Loucy (cell line): ENCODE measurements at regions not wholly inside any gene's neighbourhood (a gene's known extent, or its start where the extent isn't known, plus 50 kb on each side); places are given as distances from the start of the nearest gene placed in this dataset.

Experiments used
- H2AFZ ChIP-seq: fragments of 200-600 bp; sonication (generic); 2 replicates; pipeline ENCODE4 v1.6.0; 2016; ENCODE audit warnings: antibody characterized with exemption, mild to moderate bottlenecking, low read length, moderate library complexity
- H3F3A ChIP-seq: fragments of 200-600 bp; 2 replicates; pipeline ENCODE4 v1.6.0; 2016; ENCODE audit warnings: antibody characterized with exemption, low read depth, mild to moderate bottlenecking
- H3K27me3 ChIP-seq: fragments of 200-600 bp; sonication (generic); 2 replicates; pipeline ENCODE4 v1.6.1; 2014; ENCODE audit warnings: low read length, mild to moderate bottlenecking; ENCODE audit not compliant: insufficient read depth, poor library complexity, severe bottlenecking
- H3K36me3 ChIP-seq: fragments of 200-600 bp; sonication (generic); 2 replicates; pipeline ENCODE4 v1.6.1; 2016; ENCODE audit warnings: low read length; ENCODE audit not compliant: insufficient read depth
- H3K4me1 ChIP-seq: fragments of 200-600 bp; sonication (generic); 2 replicates; pipeline ENCODE4 v1.5.1; 2014; ENCODE audit warnings: low read length, mild to moderate bottlenecking; ENCODE audit not compliant: insufficient read depth, poor library complexity, severe bottlenecking
- H3K4me2 ChIP-seq: fragments of 200-600 bp; sonication (generic); 2 replicates; pipeline ENCODE4 v1.6.0; 2014; ENCODE audit warnings: antibody characterized with exemption, low read length, low read depth, mild to moderate bottlenecking; ENCODE audit not compliant: poor library complexity, severe bottlenecking
- H3K4me3 ChIP-seq: fragments of 200-600 bp; sonication (generic); 2 replicates; pipeline ENCODE4 v1.5.1; 2014; ENCODE audit warnings: low read length, mild to moderate bottlenecking, mixed read lengths; ENCODE audit not compliant: poor library complexity, severe bottlenecking
- H3K79me2 ChIP-seq: fragments of 200-600 bp; sonication (generic); 2 replicates; pipeline ENCODE4 v1.6.1; 2014; ENCODE audit warnings: low read length; ENCODE audit not compliant: insufficient read depth
- H3K9ac ChIP-seq: fragments of 200-600 bp; sonication (generic); 2 replicates; pipeline ENCODE4 v1.6.0; 2014; ENCODE audit warnings: mild to moderate bottlenecking, low read depth, low read length, moderate library complexity; ENCODE audit not compliant: poor library complexity, severe bottlenecking
- H3K9me2 ChIP-seq: fragments of 200-600 bp; sonication (generic); replicated peaks from 2 replicates; pipeline ENCODE4 v1.6.1; 2016; ENCODE audit warnings: low read depth, low read length, mixed read lengths
- H3K9me3 ChIP-seq: fragments of 200-600 bp; sonication (generic); 2 replicates; pipeline ENCODE4 v1.6.1; 2014; ENCODE audit warnings: mild to moderate bottlenecking, antibody characterized with exemption, low read length, low read depth; ENCODE audit not compliant: insufficient read depth
- H4K20me1 ChIP-seq: fragments of 200-600 bp; sonication (generic); 2 replicates; pipeline ENCODE4 v1.6.0; 2014; ENCODE audit warnings: antibody characterized with exemption, low read length, mild to moderate bottlenecking; ENCODE audit not compliant: insufficient read depth, poor library complexity, severe bottlenecking
- CTCF ChIP-seq: fragments of 200-600 bp; sonication (generic); conservative IDR thresholded peaks from 2 replicates; pipeline ENCODE4 v1.5.1; 2014; ENCODE audit warnings: mild to moderate bottlenecking, antibody characterized with exemption, low read length
- EZH2phosphoT487 ChIP-seq: fragments of 200-600 bp; IDR thresholded peaks from 2 replicates; pipeline ENCODE4 v1.6.1; 2018; ENCODE audit warnings: antibody characterized with exemption, mild to moderate bottlenecking, moderate library complexity, borderline replicate concordance

- H3F3A ChIP-seq, result no peaks in the 10 kb centered on the region
- no peaks in the 10 kb centered on the region for H3K79me2 ChIP-seq
- TF ChIP-seq EZH2phosphoT487, result no peak
- no peak for TF ChIP-seq CTCF
- no peak overlapping the region for H3K4me2 ChIP-seq
- no peak overlapping the region for H3K4me3 ChIP-seq
- peaks cover 7% of the 10 kb centered on the region for H3K27me3 ChIP-seq
- H4K20me1 ChIP-seq, result no peaks in the 10 kb centered on the region
- no peaks in the 10 kb centered on the region for H3K9me3 ChIP-seq
- no peak overlapping the region for H3K9ac ChIP-seq
- no peaks in the 10 kb centered on the region for H3K36me3 ChIP-seq
- peaks cover 9% of the 10 kb centered on the region for H3K4me1 ChIP-seq
- no peak overlapping the region for H2AFZ ChIP-seq
- no peaks in the 10 kb centered on the region for H3K9me2 ChIP-seq
These were observed 235.2 kb downstream of the MTX2 start for GRCh38 chr2:176504440-176504839.

GRCh38 chr2:176507786-176508185 is 238.5 kb downstream of the MTX2 start:
- Histone ChIP-seq H3K4me2 (no peak overlapping the region), H3K27me3 (peaks cover 7% of the 10 kb centered on the region), H2AFZ (no peak overlapping the region)

GRCh38 chr2:176508374-176508773 is 239.1 kb downstream of the MTX2 start:
- H3K9me3 ChIP-seq, result no peaks in the 10 kb centered on the region
- H3F3A ChIP-seq, result no peaks in the 10 kb centered on the region
- no peaks in the 10 kb centered on the region for H3K79me2 ChIP-seq
- H3K4me2 ChIP-seq, result no peak overlapping the region
- H3K9me2 ChIP-seq, result no peaks in the 10 kb centered on the region
- no peaks in the 10 kb centered on the region for H4K20me1 ChIP-seq
- H2AFZ ChIP-seq, result no peak overlapping the region
- no peak for TF ChIP-seq EZH2phosphoT487
- no peak for TF ChIP-seq CTCF
- peaks cover 7% of the 10 kb centered on the region for H3K27me3 ChIP-seq
- no peaks in the 10 kb centered on the region for H3K36me3 ChIP-seq
- H3K4me1 ChIP-seq, result peaks cover 9% of the 10 kb centered on the region
- H3K9ac ChIP-seq, result no peak overlapping the region
- H3K4me3 ChIP-seq, result no peak overlapping the region

More at GRCh38 chr2:176507786-176508185, 238.5 kb downstream of the MTX2 start:
- TF ChIP-seq EZH2phosphoT487, result no peak
- no peak for TF ChIP-seq CTCF
- peaks cover 9% of the 10 kb centered on the region for H3K4me1 ChIP-seq
- H3K9me2 ChIP-seq, result no peaks in the 10 kb centered on the region
- H4K20me1 ChIP-seq, result no peaks in the 10 kb centered on the region
- no peaks in the 10 kb centered on the region for H3K79me2 ChIP-seq
- no peak overlapping the region for H3K4me3 ChIP-seq
- H3K36me3 ChIP-seq, result no peaks in the 10 kb centered on the region
- no peaks in the 10 kb centered on the region for H3F3A ChIP-seq
- no peaks in the 10 kb centered on the region for H3K9me3 ChIP-seq
- no peak overlapping the region for H3K9ac ChIP-seq
